Motor neuron (in vitro differentiated cells): ENCODE measurements at regions not wholly inside any gene's neighbourhood (a gene's known extent, or its start where the extent isn't known, plus 50 kb on each side); places are given as distances from the start of the nearest gene placed in this dataset.

Experiments used
- ATAC-seq, 8 experiments: fragments of 200-7000 bp; cut with Tn5 transposase; replicated peaks in 6 of 8; 2 replicates each; pipeline ENCODE4 v1.8.0; 2021; ENCODE audit warnings: mild to moderate bottlenecking in 8 of 8, moderate library complexity in 8 of 8
- H3K27ac ChIP-seq, 2 donors: fragments of 250-450 bp; sonication (Bioruptor Pico); 2 replicates each; pipeline ENCODE4 v1.9.0; 2021; ENCODE audit warnings: antibody characterized with exemption in 2 of 2, mild to moderate bottlenecking in 2 of 2, moderate library complexity in 1 of 2
- H3K4me1 ChIP-seq, 2 donors: fragments of 250-450 bp; sonication (Bioruptor Pico); replicated peaks in 1 of 2; 2 replicates each; pipeline ENCODE4 v1.6.1; 2021; ENCODE audit warnings: antibody characterized with exemption in 2 of 2, mild to moderate bottlenecking in 2 of 2, moderate library complexity in 1 of 2
- H3K4me3 ChIP-seq, 5 donors: fragments of 250-450 bp; sonication (Bioruptor Pico); 2 replicates each; pipeline ENCODE4 v1.9.0; 2021; ENCODE audit warnings: antibody characterized with exemption in 5 of 5, mild to moderate bottlenecking in 5 of 5, moderate library complexity in 4 of 5
- WGBS, 10 experiments: fragments of 450-650 bp; shearing (Covaris generic); methylation state at CpG; one replicate each; pipeline ENCODE4 v1.0.0; 2022; 5-methylcytosine and 5-hydroxymethylcytosine counted together
- in situ Hi-C, 9 experiments: fragments of 400-800 bp; cut with MboI; loops; one replicate each; pipeline ENCODE4 v1.15.0; 2021; ENCODE audit warnings: low sequenced_read_pairs in 9 of 9, low pct_unique_long_range_greater_than_20kb in 2 of 9; ENCODE audit not compliant: unreplicated experiment in 9 of 9

DNA sequence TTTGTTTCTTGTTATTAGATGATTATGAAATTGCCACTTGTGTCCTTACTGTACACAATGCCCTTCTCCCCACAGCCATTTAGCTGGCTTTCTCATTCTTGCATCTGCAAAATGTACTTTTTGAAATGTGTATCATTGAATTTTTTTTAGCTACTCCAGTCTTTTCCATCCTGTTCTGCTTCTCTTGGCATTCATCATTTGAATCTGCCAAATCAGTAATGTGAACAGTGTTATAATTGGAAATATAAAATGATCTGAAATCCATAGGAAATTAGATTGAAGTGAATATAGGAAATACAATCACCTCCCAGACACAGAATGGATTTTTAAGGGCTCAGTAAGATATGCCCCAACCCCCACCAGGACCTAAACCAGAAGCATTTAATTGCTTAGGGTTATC lies 253.4 kb downstream of the C12orf50 start:
- peaks cover 0 to 6% of the 10 kb centered on the region in 2 donors for H3K4me1 ChIP-seq
- ATAC-seq = no peak
- no peak overlapping the region for H3K27ac ChIP-seq
- in situ Hi-C loops = no loop called here
- H3K4me3 ChIP-seq = no peak overlapping the region

DNA sequence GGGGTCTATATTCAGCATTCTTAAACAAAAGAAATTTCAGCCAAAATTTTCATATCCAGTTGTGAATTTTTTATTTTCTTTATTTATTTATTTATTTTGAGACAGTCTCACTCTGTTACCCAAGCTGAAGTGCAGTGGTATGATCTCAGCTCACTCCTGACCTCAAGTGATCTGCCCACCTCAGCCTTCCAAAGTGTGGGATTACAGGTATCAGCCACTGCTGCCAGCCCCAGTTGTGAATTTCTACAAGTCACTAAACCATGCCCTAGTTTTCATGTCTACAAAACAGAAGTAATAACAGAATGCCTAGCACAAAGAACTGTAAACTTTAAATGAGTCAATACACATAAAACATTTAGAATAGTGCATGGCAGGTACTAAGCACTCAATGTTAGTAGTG lies 254.2 kb downstream of the C12orf50 start:
- Histone ChIP-seq H3K27ac (no peak overlapping the region), H3K4me1 (peaks cover 0 to 6% of the 10 kb centered on the region in 2 donors), H3K4me3 (no peak overlapping the region)
- in situ Hi-C loops = no loop called here
- no peak for ATAC-seq

DNA sequence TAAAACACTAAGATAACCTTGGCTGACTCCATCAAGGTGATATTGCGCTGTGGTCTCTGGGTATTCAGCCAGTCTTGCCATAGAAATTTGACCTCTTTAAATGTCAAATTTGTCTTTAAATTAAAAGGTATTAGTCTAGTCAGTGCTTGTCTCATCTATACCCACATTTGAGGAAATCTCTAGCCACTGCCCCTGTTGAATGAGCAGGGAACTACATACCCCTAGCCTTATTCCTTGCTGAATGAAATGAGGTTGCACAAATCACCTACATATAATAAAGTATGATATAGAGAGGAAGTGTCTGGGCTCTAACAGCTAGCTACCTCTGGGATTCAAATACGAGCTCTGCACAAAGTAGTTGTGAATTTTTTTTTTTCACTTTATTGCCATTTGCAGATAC lies 256.8 kb downstream of the C12orf50 start:
- Histone ChIP-seq H3K27ac (no peak overlapping the region), H3K4me1 (peaks cover 0 to 21% of the 10 kb centered on the region in 2 donors), H3K4me3 (no peak overlapping the region)
- WGBS, 10 experiments = 0 to 100% (median 63%) methylated on average over 1 to 2 of the region's 2 CpGs; no CpG with 5 or more reads in 2 of the 10 experiments
- no peak for ATAC-seq
- in situ Hi-C loops = no loop called here

DNA sequence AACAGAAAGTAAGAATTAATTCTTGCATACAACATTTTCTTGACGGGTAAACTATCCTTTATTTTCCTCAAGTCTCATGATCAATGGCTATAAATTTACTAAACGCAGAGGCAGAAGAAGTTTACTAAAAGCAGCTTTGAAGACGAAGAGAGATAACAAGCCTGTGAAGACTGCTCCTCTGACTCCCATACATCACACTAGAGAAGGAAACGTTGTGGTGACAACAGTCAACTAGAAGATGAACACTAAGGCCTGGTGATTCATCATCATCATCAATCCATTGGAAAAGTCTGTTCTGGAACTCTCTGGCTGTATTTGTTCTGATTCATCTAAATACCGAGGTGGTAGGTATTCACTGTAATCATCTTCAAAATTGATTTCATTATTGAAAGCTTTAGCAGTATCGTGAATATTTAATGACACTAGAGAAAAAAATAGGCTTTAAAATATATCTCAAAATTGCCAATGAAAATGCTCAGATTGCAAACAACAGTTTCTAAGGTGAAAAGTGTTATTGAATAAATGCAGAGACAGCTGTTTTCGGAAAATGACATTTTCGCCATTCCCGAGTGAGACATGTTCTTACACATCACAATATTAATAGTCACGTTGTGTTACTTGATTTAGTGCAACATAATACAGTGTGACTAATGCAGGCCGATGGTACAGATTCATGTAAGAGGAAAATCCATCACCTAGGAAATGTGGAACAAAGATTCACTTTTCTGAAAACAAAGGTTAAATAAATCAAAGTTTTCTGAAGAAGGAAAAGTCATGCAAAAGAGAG lies 260.5 kb downstream of the C12orf50 start:
- Histone ChIP-seq H3K4me1 (peaks cover 0 to 15% of the 10 kb centered on the region in 2 donors), H3K4me3 (no peak overlapping the region), H3K27ac (no peak overlapping the region)
- in situ Hi-C loops = no loop called here
- peak in 5 of 8 experiments; percentile 58 to 87 (median 82) for ATAC-seq
- WGBS, 10 experiments = 5 to 75% (median 54%) methylated on average over 5 to 11 of the region's 11 CpGs

DNA sequence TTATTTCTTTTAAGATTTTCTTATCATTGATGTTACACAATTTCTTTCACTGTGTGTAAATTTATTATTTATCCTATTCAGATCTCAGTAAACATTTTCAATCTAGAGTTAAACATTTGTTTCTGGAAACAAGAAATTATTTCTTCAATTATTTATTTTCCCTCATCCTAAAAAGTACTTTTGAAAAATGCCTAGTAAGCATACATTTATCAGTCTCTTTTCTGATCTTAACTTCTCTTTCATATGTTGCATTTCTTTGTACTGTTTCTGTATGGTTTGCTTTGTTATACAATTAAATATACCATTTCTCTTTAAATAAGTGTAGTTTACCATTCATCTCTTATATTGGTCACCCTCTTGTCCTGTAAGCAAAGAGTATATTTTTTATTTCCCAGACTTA lies 263.2 kb downstream of the C12orf50 start:
- Histone ChIP-seq H3K4me3 (no peak overlapping the region), H3K27ac (no peak overlapping the region), H3K4me1 (peaks cover 0 to 15% of the 10 kb centered on the region in 2 donors)
- in situ Hi-C loops = no loop called here
- no peak for ATAC-seq

DNA sequence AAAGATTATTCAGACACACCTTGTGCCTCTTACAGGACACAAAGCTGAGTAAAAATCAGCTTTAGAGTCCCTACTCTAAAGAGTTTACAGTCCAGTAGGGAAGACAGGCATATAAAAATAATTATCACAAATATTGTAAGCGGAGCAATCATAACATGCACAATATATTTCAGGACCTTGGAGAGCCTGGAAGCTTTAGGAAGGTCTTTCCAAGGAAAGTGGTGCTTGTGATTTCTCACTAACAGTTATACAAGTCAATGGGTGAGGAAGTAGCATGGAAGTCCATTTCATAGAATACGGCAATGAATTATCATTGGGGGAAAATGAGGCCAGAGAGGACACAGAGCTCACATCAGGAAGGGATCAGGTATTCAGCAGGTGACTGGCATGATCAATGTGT lies 268.3 kb downstream of the C12orf50 start:
- H3K4me1 ChIP-seq = no peaks in the 10 kb centered on the region
- no peak overlapping the region for H3K4me3 ChIP-seq
- in situ Hi-C loops = no loop called here
- no peak for ATAC-seq
- 0 to 100% (median 86%) methylated on average over 1 to 2 of the region's 2 CpGs; no CpG with 5 or more reads in 1 of the 10 experiments for WGBS, 10 experiments
- no peak overlapping the region for H3K27ac ChIP-seq

DNA sequence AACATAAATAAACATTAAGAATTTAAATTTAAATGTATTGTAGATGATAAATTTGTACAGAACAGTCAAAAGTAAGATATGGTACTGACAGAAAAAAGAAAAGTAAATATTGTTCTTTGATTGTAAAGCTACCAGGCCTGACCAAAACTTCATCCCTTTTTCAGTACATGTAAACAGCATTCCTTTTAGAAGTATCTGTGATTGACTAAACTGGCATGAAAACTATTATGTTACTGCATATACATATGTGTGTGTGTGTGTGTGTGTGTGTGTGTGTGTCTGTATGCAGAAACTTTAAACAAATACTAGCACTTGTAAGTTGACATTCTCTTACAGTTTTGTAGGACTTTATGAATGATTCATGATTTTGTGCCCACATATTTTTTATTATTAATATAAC lies 270.9 kb downstream of the C12orf50 start:
- ATAC-seq = no peak
- in situ Hi-C loops = no loop called here

DNA sequence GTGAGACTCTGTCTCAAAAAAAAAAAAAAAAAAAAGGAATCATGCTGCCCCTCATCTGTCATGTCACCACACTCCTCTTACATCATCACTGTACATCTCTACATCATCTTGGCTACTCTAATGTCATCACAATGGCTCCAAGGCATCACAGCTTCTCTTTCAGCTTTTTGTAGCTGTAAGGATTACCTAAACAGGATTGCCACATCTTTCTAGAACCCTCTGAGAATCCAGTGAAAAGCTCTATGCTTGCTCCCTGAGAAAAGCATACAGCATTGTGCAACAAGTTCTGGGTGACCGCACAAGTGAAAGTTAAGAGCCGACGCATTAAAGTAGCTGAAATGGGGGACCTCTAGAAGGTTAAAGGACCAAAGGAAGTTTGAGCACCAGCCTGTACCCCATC lies 272.5 kb downstream of the C12orf50 start:
- Histone ChIP-seq H3K4me3 (no peak overlapping the region), H3K27ac (no peak overlapping the region), H3K4me1 (no peaks in the 10 kb centered on the region)
- ATAC-seq = no peak
- WGBS, 10 experiments = 76 to 100% (median 87%) methylated on average over 1 to 3 of the region's 3 CpGs; no CpG with 5 or more reads in 6 of the 10 experiments
- in situ Hi-C loops = no loop called here

More for the DNA sequence above, 270.9 kb downstream of the C12orf50 start:
- no peak overlapping the region for H3K4me3 ChIP-seq
- H3K27ac ChIP-seq = no peak overlapping the region
- H3K4me1 ChIP-seq = no peaks in the 10 kb centered on the region

DNA sequence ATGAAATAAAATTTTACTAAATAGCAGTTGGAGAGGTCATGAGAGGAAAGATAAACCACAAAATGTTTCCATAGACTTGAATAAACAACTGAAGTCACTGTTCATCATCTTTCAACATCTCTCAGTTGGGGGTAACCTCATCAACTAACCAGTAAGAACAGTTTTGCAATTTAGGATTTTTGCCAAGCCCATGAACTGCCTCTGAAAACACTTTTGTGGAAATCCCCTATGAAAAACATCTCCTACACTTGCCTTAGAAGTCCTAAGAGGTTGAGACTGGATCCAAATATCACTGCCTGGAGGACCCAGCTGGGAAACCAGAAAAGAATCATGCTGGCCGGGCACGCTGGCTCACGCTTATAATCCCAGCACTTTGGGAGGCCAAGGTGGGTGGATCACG lies 273.1 kb downstream of the C12orf50 start:
- no peaks in the 10 kb centered on the region for H3K4me1 ChIP-seq
- H3K27ac ChIP-seq = no peak overlapping the region
- 60 to 100% (median 80%) methylated on average over 1 to 4 of the region's 4 CpGs; no CpG with 5 or more reads in 4 of the 10 experiments for WGBS, 10 experiments
- ATAC-seq = no peak
- in situ Hi-C loops = no loop called here
- no peak overlapping the region for H3K4me3 ChIP-seq

DNA sequence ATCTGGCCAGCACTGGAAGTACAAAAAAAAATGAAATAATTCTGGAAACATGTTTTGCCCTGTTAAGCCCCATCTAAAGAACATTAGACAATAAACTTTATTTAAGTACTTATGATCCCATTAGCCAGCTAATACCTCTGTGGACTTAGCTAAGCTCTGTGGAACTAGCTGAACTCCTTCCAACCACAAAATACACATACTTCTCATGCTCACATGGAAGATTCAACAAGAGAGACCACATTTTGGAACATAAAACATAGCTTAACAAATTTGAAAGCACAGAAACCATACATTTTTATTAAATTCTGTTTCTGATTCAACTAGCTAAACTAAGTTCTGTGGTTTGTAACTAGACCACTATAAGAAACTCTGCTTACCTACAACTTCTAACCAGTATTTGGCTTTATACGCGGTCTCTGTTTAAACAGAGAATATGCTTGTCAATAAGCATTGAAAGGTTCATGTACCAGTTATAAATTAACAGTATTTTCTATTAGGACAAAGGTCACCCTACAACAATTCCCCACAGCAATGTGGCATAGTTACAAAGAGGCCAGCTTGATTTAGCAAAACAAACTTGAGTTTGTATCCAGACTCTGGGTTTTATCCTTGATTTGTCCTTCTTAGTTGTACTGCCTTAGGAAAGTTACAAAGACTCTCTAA lies 300.1 kb downstream of the C12orf50 start:
- Histone ChIP-seq H3K4me1 (no peaks in the 10 kb centered on the region), H3K27ac (no peak overlapping the region), H3K4me3 (no peak overlapping the region)
- 5 to 100% (median 94%) methylated on average over 1 to 2 of the region's 2 CpGs; no CpG with 5 or more reads in 1 of the 10 experiments for WGBS, 10 experiments
- in situ Hi-C loops = no loop called here
- no peak for ATAC-seq

DNA sequence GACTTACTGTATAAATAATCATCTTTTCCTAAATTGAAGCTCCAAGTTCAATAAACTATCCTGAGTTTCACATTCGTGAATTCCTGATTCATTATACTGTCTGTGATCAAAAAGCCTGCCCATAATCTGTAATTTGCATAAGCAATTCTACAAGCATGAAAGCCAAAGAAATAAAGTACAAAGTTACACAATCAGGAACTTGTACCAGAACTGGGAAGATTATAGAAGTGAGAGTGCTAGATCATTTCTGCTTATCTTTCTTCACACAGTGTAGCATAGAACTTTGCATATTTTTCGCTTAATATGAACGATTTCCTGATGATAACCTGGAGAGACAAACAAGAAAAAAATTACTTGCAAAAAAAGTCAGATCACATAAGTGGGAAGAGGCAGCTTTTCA lies 308.2 kb downstream of the C12orf50 start:
- no peak for ATAC-seq
- in situ Hi-C loops = no loop called here
- H3K27ac ChIP-seq = no peak overlapping the region
- no peaks in the 10 kb centered on the region for H3K4me1 ChIP-seq
- no peak overlapping the region for H3K4me3 ChIP-seq
- 0 to 72% (median 59%) methylated on average over 1 to 3 of the region's 3 CpGs for WGBS, 10 experiments

DNA sequence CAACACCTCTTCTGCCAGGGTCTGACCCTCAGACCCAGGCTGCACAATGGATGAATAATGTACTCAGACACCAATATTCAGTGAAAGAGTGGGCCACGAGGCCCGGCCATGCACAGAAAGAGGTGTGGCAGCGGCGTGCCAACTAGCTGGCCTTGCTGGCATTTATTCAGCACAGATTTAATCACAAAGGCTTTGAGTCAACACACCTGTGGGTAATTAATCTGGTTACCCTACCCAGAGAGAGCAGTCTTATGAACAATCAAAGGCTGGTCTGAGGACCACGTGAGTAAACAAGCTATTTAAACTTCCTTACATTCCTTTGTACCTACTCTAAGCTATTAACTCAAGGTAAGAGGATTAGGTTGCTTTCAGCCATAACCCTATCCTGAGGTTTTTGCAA lies 324.8 kb downstream of the C12orf50 start:
- WGBS, 10 experiments = 0 to 83% (median 70%) methylated on average over 1 to 5 of the region's 5 CpGs; no CpG with 5 or more reads in 4 of the 10 experiments
- H3K27ac ChIP-seq = no peak overlapping the region
- no peak for ATAC-seq
- no peak overlapping the region for H3K4me3 ChIP-seq
- H3K4me1 ChIP-seq = no peaks in the 10 kb centered on the region
- in situ Hi-C loops = no loop called here

DNA sequence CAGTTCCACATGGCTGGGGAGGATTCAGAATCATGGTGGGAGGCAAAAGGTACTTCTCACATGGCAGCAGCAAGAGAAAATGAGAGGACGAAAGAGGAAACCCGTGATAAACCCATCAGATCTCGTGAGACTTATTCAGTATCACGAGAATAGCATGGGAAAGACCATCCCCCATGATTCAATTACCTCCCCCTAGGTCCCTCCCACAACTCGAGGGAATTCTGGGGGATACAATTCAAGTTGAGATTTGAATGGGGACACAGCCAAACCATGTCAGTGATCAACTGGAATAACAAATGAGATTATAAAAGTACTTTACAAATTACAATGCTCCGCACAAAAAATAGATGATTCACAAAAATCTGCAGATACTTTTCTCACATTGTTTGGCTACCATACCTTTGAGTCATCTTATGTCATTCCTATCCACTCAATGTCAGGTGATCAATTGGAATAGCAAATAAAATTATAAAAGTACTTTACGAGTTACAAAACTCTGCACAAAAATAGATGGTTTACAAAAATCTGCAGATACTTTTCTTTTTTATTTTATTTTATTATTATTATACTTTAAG lies 338.9 kb downstream of the C12orf50 start:
- H3K27ac ChIP-seq = no peak overlapping the region
- no peak for ATAC-seq
- WGBS, 10 experiments = 38 to 100% (median 86%) methylated on average over 2 to 7 of the region's 7 CpGs
- in situ Hi-C loops = no loop called here
- H3K4me1 ChIP-seq = no peaks in the 10 kb centered on the region
- no peak overlapping the region for H3K4me3 ChIP-seq

DNA sequence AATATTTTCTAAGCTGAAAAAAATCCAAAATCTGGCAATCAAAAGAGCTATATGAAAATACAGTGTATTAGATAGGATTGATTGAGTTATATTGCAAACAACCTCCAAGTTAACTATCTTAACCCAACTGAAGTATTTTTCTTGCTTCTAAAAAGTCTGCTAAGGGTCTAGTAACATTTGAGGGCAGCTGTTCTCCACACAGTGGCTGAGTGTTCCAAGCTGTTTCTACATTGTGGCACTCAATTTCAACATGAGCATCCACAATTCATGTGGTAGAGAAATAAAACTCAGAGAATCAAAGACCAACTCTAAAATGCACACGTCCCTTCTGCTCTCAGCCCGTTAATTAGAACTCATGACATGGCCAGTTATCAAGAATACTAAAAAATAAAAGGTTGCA lies 340.0 kb downstream of the C12orf50 start:
- Histone ChIP-seq H3K27ac (no peak overlapping the region), H3K4me1 (no peaks in the 10 kb centered on the region), H3K4me3 (no peak overlapping the region)
- no peak for ATAC-seq
- 0 to 100% (median 86%) methylated on average over 1 to 2 of the region's 2 CpGs; no CpG with 5 or more reads in 3 of the 10 experiments for WGBS, 10 experiments
- in situ Hi-C loops = no loop called here
